Karpas-422 (cell line): ENCODE measurements at regions not wholly inside any gene's neighbourhood (a gene's known extent, or its start where the extent isn't known, plus 50 kb on each side); places are given as distances from the start of the nearest gene placed in this dataset.
"Not testable (repeated sequence)": the region's sequence is repeated elsewhere in the genome, so short reads cannot be mapped to it uniquely, and the experiment has no call there.

Experiments used
- DNase-seq: peaks from one replicate; pipeline ENCODE4 v3.0.0-alpha.2; 2015
- H2AFZ ChIP-seq: fragments of 200-600 bp; sonication (generic); 2 replicates; pipeline ENCODE4 v1.6.1; 2014; ENCODE audit warnings: antibody characterized with exemption, low read length, mixed read lengths
- H3K27ac ChIP-seq: fragments of 200-600 bp; sonication (generic); 2 replicates; pipeline ENCODE4 v1.5.1; 2014; ENCODE audit warnings: mild to moderate bottlenecking, low read length, moderate library complexity
- H3K27me3 ChIP-seq: fragments of 200-600 bp; sonication (generic); 2 replicates; pipeline ENCODE4 v1.6.1; 2014; ENCODE audit warnings: low read length, mixed read lengths
- H3K36me3 ChIP-seq: fragments of 200-600 bp; sonication (generic); 2 replicates; pipeline ENCODE4 v1.6.1; 2014; ENCODE audit warnings: low read length, mixed read lengths; ENCODE audit not compliant: insufficient read depth
- H3K4me1 ChIP-seq: fragments of 200-600 bp; sonication (generic); 2 replicates; pipeline ENCODE4 v1.6.1; 2014; ENCODE audit warnings: mild to moderate bottlenecking, low read length, mixed read lengths
- H3K4me2 ChIP-seq: fragments of 200-600 bp; sonication (generic); 2 replicates; pipeline ENCODE4 v1.6.1; 2014; ENCODE audit warnings: low read length, low read depth, mild to moderate bottlenecking; ENCODE audit not compliant: poor library complexity, severe bottlenecking
- H3K4me3 ChIP-seq: fragments of 200-600 bp; sonication (generic); 2 replicates; pipeline ENCODE4 v1.5.1; 2014; ENCODE audit warnings: mild to moderate bottlenecking, antibody characterized with exemption, low read length, mixed read lengths
- H3K79me2 ChIP-seq: fragments of 200-600 bp; sonication (generic); 2 replicates; pipeline ENCODE4 v1.6.1; 2014; ENCODE audit warnings: mild to moderate bottlenecking, low read length, mixed read lengths
- H3K9ac ChIP-seq: fragments of 200-600 bp; sonication (generic); 2 replicates; pipeline ENCODE4 v1.6.0; 2014; ENCODE audit warnings: low read length
- H3K9me2 ChIP-seq: fragments of 200-600 bp; sonication (generic), shearing (Covaris generic); replicated peaks from 2 replicates; pipeline ENCODE4 v1.6.0; 2014; ENCODE audit warnings: mild to moderate bottlenecking, low read length, moderate library complexity; ENCODE audit not compliant: insufficient read depth
- H3K9me3 ChIP-seq: fragments of 300-700, 200-600 bp; sonication (generic); 2 replicates; pipeline ENCODE4 v1.6.1; 2014; ENCODE audit warnings: low read length, mixed read lengths
- H4K20me1 ChIP-seq: fragments of 200-600 bp; sonication (generic); 2 replicates; pipeline ENCODE4 v1.6.1; 2014; ENCODE audit warnings: mild to moderate bottlenecking, antibody characterized with exemption, low read length, low read depth; ENCODE audit not compliant: insufficient read depth

- not testable (repeated sequence) for H2AFZ ChIP-seq, H3K27me3 ChIP-seq, H3K9ac ChIP-seq, H3K4me3 ChIP-seq, H3K27ac ChIP-seq, H3K79me2 ChIP-seq, H3K9me3 ChIP-seq, H3K9me2 ChIP-seq, DNase-seq, H3K4me2 ChIP-seq, H4K20me1 ChIP-seq, H3K36me3 ChIP-seq
- peaks cover 14% of the 10 kb centered on the region for H3K4me1 ChIP-seq
Measured at GRCh38 chr4:53701260-53701659, 110.0 kb upstream of the LNX1 start.

- not testable (repeated sequence) for H3K4me2 ChIP-seq, H3K4me3 ChIP-seq, H3K27ac ChIP-seq, H2AFZ ChIP-seq, H3K9me3 ChIP-seq, H3K9me2 ChIP-seq, DNase-seq, H4K20me1 ChIP-seq, H3K36me3 ChIP-seq, H3K79me2 ChIP-seq, H3K9ac ChIP-seq, H3K27me3 ChIP-seq
- H3K4me1 ChIP-seq: peaks cover 14% of the 10 kb centered on the region
Measured at GRCh38 chr4:53699310-53699709, 108.0 kb upstream of the LNX1 start.

GRCh38 chr4:53697016-53697685, 105.9 kb upstream of the LNX1 start:
- H3K4me2 ChIP-seq: no peak overlapping the region
- H3K4me3 ChIP-seq: no peak overlapping the region
- DNase-seq: no peak
- H3K4me1 ChIP-seq: peaks cover 4% of the 10 kb centered on the region; the same call in 1 of the 2 replicates
- H4K20me1 ChIP-seq: no peaks in the 10 kb centered on the region
- no peak overlapping the region for H3K27ac ChIP-seq
- H2AFZ ChIP-seq: no peak overlapping the region
- H3K27me3 ChIP-seq: no peaks in the 10 kb centered on the region
- H3K9ac ChIP-seq: no peak overlapping the region
- H3K9me2 ChIP-seq: no peaks in the 10 kb centered on the region
- H3K36me3 ChIP-seq: no peaks in the 10 kb centered on the region
- H3K9me3 ChIP-seq: no peaks in the 10 kb centered on the region
- H3K79me2 ChIP-seq: no peaks in the 10 kb centered on the region

- Histone ChIP-seq H3K27me3 (no peaks in the 10 kb centered on the region), H3K79me2 (no peaks in the 10 kb centered on the region), H3K9me3 (no peaks in the 10 kb centered on the region), H3K9me2 (no peaks in the 10 kb centered on the region), H3K4me3 (no peak overlapping the region), H3K4me1 (peaks cover 4% of the 10 kb centered on the region; the same call in 1 of the 2 replicates), H3K4me2 (no peak overlapping the region), H3K36me3 (no peaks in the 10 kb centered on the region), H4K20me1 (no peaks in the 10 kb centered on the region), H2AFZ (no peak overlapping the region), H3K27ac (no peak overlapping the region), H3K9ac (no peak overlapping the region)
- DNase-seq: peak; percentile 40
Measured at GRCh38 chr4:53695540-53696463, 104.5 kb upstream of the LNX1 start.

- no peak for DNase-seq
- Histone ChIP-seq H3K79me2 (no peaks in the 10 kb centered on the region), H3K4me1 (no peaks in the 10 kb centered on the region), H3K9ac (no peak overlapping the region), H3K9me2 (no peaks in the 10 kb centered on the region), H3K27ac (no peak overlapping the region), H3K27me3 (no peaks in the 10 kb centered on the region), H2AFZ (no peak overlapping the region), H3K9me3 (no peaks in the 10 kb centered on the region), H4K20me1 (no peaks in the 10 kb centered on the region), H3K4me2 (no peak overlapping the region), H3K4me3 (no peak overlapping the region), H3K36me3 (no peaks in the 10 kb centered on the region)
Measured at GRCh38 chr4:53694666-53695065, 103.4 kb upstream of the LNX1 start.

- Histone ChIP-seq H3K79me2 (no peaks in the 10 kb centered on the region), H3K9ac (no peak overlapping the region), H3K27me3 (no peaks in the 10 kb centered on the region), H3K36me3 (no peaks in the 10 kb centered on the region), H3K9me2 (no peaks in the 10 kb centered on the region), H3K4me3 (no peak overlapping the region), H3K27ac (no peak overlapping the region), H2AFZ (no peak overlapping the region), H3K4me1 (no peaks in the 10 kb centered on the region), H3K4me2 (no peak overlapping the region), H4K20me1 (no peaks in the 10 kb centered on the region), H3K9me3 (no peaks in the 10 kb centered on the region)
- DNase-seq: no peak
Measured at GRCh38 chr4:53693909-53694308, 102.6 kb upstream of the LNX1 start.

GRCh38 chr4:53693408-53693807, 102.1 kb upstream of the LNX1 start:
- Histone ChIP-seq H3K27ac (no peak overlapping the region), H3K79me2 (no peaks in the 10 kb centered on the region), H3K27me3 (no peaks in the 10 kb centered on the region), H3K9me2 (no peaks in the 10 kb centered on the region), H4K20me1 (no peaks in the 10 kb centered on the region), H3K36me3 (no peaks in the 10 kb centered on the region), H3K4me1 (no peaks in the 10 kb centered on the region), H3K4me2 (no peak overlapping the region), H3K9me3 (no peaks in the 10 kb centered on the region), H3K4me3 (no peak overlapping the region), H2AFZ (no peak overlapping the region), H3K9ac (no peak overlapping the region)
- DNase-seq: no peak

- DNase-seq: no peak
- Histone ChIP-seq H2AFZ (no peak overlapping the region), H4K20me1 (no peaks in the 10 kb centered on the region), H3K9me2 (no peaks in the 10 kb centered on the region), H3K27ac (no peak overlapping the region), H3K9me3 (no peaks in the 10 kb centered on the region), H3K4me1 (no peaks in the 10 kb centered on the region), H3K4me3 (no peak overlapping the region), H3K9ac (no peak overlapping the region), H3K79me2 (no peaks in the 10 kb centered on the region), H3K4me2 (no peak overlapping the region), H3K36me3 (no peaks in the 10 kb centered on the region), H3K27me3 (no peaks in the 10 kb centered on the region)
Measured at GRCh38 chr4:53688186-53688790, 97.0 kb upstream of the LNX1 start.
